SK-N-SH treated with all-trans-retinoic acid at 6 μM for 48 hours (cell line): ENCODE measurements at regions not wholly inside any gene's neighbourhood (a gene's known extent, or its start where the extent isn't known, plus 50 kb on each side); places are given as distances from the start of the nearest gene placed in this dataset.

Experiments used
- PATZ1 ChIP-seq: fragments of 250-450 bp; sonication (Bioruptor Pico); IDR thresholded peaks from 2 replicates; pipeline ENCODE4 v1.8.0; 2020; ENCODE audit warnings: mild to moderate bottlenecking, moderate library complexity, borderline replicate concordance
- ZC3H10 ChIP-seq: fragments of 250-450 bp; sonication (Bioruptor Pico); IDR thresholded peaks from 2 replicates; pipeline ENCODE4 v1.5.1; 2021; ENCODE audit warnings: mild to moderate bottlenecking, moderate library complexity
- ZFP3 ChIP-seq: fragments of 250-450 bp; sonication (Bioruptor Pico); IDR thresholded peaks from 2 replicates; pipeline ENCODE4 v1.5.0; 2020; ENCODE audit warnings: mild to moderate bottlenecking, moderate library complexity

- TF ChIP-seq PATZ1 (CRISPR knock-in tag) (no peak), ZC3H10 (CRISPR knock-in tag) (no peak), ZFP3 (CRISPR knock-in tag) (no peak)
Observed at GRCh38 chr21:41016472-41016871, 151.5 kb upstream of the BACE2 start.
